ENCODE measurements at regions not wholly inside any gene's neighbourhood (a gene's known extent, or its start where the extent isn't known, plus 50 kb on each side); places are given as distances from the start of the nearest gene placed in this dataset.
"Not testable (repeated sequence)": the region's sequence is repeated elsewhere in the genome, so short reads cannot be mapped to it uniquely, and the experiment has no call there.

DNA sequence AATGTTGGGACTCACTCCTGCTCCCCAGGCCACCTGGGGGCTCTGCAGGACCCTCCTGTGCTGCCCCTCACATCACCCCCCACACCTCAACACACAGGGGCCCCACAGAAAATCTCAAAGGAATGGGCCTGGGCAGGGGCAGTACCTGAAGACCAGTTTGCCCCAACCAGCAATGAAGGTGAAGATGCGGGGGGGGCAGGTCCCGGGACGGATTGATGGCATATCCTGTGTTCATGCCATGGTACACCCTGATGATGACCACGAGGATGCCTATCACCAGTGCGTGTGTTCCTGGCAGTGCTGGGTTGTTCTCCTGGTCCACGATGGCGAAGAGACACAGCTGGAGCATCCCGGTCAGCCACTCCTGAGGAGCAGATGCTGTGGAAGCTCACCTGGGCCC lies 663.0 kb downstream of the FOXD4L5 start:
- H3K4me1 Mint-ChIP-seq, H3K36me3 Mint-ChIP-seq, H3K4me3 Mint-ChIP-seq, CTCF ChIA-PET, H3K27ac Mint-ChIP-seq, H3K9me3 Mint-ChIP-seq, H3K27me3 Mint-ChIP-seq: not testable (repeated sequence)
- peak; percentile 1 for DNase-seq
